Fibroblast of peridontal ligament (primary cell): ENCODE measurements at regions not wholly inside any gene's neighbourhood (a gene's known extent, or its start where the extent isn't known, plus 50 kb on each side); places are given as distances from the start of the nearest gene placed in this dataset.
"Not testable (repeated sequence)": the region's sequence is repeated elsewhere in the genome, so short reads cannot be mapped to it uniquely, and the experiment has no call there.

Experiments
- DNase-seq: peaks from one replicate; pipeline ENCODE4 v3.0.0-alpha.2; 2010; ENCODE audit errors: extremely low read depth

GRCh38 chr3:65039754-65040210, 352.0 kb upstream of the ADAMTS9 start:
- no peak for DNase-seq

DNA sequence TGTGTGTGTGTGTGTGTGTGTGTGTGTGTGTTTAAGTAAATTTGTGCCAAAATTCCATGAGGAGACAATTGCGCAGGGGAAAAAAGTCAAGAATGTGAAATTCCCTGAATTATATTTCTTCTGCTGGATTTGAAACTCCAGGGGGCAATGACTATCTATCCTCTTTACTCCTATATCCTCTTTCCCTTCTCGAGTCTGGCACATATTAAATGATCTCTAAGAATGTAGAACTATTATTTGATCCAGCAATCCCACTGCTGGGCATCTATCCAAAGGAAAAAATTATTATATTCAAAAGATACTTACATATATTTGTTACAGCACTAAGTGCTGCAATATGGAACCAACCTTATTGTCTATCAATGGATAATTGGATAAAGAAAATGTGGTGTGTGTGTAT, 350.1 kb upstream of the ADAMTS9 start:
- DNase-seq: no peak

DNA sequence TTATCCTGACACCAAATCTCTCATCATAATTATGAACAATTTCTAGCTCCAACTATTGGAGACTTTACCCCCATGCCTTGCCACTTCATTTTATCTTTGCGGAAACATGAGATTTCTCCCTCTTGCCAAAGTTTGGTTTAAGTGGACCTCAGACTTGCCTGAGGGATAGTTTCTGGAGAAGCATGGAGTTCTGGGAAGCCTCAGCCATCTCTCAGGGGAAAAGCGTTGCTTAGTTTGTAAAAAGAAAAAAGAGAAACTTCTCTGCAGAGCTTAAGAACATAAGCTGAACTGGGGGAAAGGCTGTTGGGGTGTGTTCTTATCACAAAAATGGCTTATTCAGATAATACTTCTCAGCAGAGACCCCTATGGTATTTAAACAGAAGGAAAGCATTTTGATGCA, 347.4 kb upstream of the ADAMTS9 start:
- peak; percentile 59 for DNase-seq

DNA sequence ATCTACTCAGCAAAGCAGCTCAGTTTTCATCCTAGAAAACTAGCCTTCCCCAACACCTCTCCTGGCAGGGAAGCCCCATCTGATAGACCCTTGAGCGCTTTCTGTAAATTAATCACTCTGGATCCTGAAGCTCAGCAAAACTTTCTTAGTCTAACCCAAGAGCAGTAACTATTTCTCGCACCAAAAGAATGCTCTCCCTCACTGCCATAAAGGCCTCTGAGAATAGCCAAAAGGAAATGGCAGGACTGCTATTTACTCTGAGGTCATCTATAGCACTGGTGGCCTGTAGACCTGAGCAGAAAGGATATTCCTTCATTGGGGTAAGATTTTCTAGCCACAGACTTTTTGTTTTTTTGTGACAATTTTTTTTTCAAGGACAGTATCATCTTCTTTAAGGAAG, 345.8 kb upstream of the ADAMTS9 start:
- no peak for DNase-seq

GRCh38 chr3:65030847-65031463, 343.2 kb upstream of the ADAMTS9 start:
- peak; percentile 31 for DNase-seq

DNA sequence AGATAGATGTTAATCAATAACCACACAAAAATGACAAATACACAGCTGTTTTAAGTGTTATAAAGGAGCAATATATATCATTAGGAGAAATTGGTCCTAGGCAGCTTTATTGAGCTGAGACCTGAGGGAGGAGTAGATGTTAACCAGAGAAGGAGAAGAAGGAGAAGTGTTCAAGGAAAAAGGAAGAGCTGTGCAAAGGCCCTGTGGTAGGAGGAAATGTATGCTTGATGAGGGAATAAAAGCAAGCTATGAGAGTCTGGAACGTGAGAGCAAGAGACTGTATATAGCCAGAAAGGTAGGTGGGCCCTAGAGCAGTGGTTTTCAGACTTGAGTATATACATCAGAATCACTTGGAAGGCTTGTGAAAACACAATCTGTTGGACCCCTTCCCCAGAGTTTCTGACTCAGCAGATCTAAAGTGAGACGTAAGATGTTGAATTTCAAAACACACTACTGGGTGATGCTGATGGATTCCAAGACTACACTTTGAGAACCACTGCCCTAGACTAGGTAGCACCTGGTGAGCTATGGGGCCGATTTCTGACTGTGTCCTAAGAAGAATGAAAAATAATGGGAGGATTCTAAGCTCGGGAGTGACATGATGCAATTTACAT, 342.3 kb upstream of the ADAMTS9 start:
- DNase-seq: no peak

- DNase-seq: no peak
Observed at GRCh38 chr3:65029130-65029529, 341.3 kb upstream of the ADAMTS9 start.

DNA sequence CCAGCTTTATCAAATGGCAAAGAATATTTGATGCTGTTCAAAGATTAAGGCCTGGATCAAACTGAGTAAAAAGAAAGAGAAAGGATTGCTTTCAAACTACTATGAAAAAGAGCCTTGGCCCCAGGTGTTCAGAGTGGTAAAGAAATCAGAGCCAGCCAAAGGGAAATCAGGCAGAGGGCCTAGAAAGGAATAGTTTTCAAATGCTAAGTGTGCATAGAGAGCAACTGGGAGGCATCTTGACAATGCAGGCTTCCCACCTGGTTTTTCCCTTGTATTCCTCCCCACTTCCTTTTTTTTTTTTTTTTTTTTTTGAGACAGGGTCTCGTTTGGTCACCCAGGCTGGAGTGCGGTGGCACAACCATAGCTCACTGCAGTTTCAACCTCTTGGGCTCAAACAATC, 340.2 kb upstream of the ADAMTS9 start:
- DNase-seq: no peak

- no peak for DNase-seq
Observed at GRCh38 chr3:65027335-65027734, 339.5 kb upstream of the ADAMTS9 start.

DNA sequence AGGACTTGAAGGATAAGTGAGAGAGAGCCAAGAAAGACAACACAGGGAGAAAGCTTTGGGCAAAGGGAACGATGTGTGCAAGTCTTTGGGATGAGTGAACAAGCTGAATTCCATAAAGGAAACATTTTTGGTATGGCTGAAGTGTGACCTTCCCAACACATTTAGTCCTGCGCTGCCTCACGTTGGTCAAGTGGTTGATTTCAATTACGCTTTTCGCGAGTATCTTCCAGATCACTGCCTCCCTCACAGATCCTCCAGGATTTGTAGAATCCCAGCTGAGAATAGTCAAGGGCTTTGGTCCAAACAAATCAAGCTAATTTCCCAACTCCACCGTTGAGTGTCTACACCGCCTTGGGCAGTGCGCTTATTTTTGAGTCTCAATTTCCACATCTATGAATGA, 338.4 kb upstream of the ADAMTS9 start:
- DNase-seq: no peak

DNA sequence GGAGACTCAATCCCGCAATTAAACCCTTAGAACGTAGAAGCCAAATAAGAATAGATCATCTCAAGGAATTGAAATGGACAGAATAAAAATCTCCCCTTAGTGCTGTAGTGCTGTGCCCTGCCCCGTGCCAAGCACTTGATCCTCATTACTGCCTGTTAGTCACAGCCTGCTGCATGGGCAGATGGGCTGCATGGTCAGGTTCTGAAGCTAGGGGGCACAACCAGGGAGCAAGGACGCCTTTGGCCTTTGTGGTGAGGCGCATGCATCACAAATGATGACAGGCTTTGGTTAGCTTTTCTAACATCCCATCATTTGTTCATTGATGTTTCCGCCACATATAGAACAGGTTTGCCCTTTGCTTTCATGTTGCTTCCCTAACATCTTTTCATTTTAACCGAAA, 336.3 kb upstream of the ADAMTS9 start:
- DNase-seq: no peak

DNA sequence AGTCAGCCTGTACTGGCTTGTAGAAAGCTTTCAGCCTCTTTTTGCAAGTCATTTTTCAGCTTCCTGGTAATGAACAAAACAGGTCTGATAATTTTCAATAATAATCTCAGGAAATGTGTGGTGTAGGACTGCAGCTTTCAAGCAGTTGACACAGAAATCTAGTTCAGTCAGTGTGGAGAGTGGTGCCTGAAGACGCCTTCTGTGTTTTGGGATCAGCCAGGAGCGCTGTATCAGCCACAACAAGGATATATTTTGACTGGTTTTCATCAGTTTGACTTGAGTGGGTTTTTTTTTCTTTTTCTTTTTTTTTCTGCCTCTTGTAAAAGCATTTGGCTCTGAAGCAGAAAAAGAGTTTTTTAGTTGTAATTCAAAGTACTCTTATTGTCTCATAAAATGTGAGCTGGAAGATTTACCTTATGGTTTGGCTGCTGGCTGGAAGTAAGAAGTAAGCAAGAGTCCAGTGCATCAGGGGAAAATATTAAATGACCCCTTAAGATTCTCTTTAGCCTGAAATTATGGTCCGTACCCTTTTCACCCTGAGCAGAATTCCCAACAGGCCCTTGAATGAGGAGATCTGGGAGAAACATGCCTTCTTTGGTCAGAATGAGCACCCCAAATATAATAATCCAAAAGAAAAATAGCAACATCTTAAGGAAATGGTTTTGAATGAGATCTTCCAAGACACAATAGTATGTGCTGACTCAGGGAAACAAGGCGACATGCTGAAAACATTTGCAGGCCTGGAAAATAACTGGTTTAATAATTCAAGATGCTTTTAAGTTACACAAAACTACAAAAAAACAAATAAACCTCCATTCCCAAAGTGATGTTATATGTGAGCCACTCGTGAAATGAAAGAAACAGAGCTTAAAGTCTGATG, 332.7 kb upstream of the ADAMTS9 start:
- no peak for DNase-seq

DNA sequence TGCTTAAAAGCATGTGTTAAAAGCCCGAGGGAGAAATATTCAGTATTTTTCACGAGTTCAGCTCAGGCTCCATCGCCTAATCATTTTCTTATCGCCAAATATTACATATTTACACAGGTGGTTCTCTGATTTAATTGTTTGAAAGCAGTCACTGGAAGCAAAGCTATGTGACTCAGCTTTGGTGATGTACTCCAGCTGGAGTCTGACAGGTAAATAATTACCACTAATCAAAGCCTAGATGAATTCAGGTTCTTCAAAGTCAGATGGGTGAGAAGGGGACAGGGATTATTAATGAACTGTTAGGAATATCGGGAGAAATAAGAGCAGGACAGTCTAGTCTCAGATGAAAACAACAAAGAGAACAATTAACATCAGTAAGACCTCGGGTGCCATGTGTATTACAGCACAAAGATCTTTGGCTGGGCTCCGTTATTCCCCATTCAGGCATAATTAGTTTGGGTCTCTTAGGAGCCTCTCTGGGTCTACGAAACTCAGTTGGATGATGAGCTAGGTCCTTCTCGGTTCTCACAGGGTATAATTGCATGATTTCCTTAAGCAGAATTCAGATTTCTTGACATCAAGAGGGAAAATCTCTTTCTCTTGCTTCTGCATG, 331.7 kb upstream of the ADAMTS9 start:
- DNase-seq: no peak

- DNase-seq: no peak
Observed at GRCh38 chr3:65018801-65019200, 331.0 kb upstream of the ADAMTS9 start.

GRCh38 chr3:65017359-65017758, 329.6 kb upstream of the ADAMTS9 start:
- DNase-seq: no peak

GRCh38 chr3:65015711-65016110, 327.9 kb upstream of the ADAMTS9 start:
- DNase-seq: no peak

- no peak for DNase-seq
Observed at GRCh38 chr3:65013053-65013452, 325.3 kb upstream of the ADAMTS9 start.

GRCh38 chr3:65006300-65006739, 318.5 kb upstream of the ADAMTS9 start:
- DNase-seq: peak; percentile 77

DNA sequence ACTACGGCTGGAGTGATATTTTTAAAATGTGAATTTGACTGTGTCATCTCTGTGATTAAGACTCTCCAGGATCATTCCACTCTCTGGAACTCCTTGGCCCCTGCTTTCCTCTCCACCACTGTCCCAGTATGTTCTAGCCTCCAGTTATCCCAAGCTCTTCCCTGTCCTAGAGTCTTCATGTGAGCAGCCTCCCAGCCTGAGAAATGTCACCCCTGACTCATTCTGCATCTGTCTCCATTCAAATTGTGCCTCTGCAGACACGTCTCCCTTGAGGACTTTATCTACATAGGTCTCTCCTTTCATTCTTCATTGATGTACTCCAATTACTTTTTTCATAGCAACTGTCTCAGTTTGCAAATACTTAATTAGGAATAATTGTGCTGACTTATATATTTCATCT, 317.7 kb upstream of the ADAMTS9 start:
- DNase-seq: peak; percentile 32

DNA sequence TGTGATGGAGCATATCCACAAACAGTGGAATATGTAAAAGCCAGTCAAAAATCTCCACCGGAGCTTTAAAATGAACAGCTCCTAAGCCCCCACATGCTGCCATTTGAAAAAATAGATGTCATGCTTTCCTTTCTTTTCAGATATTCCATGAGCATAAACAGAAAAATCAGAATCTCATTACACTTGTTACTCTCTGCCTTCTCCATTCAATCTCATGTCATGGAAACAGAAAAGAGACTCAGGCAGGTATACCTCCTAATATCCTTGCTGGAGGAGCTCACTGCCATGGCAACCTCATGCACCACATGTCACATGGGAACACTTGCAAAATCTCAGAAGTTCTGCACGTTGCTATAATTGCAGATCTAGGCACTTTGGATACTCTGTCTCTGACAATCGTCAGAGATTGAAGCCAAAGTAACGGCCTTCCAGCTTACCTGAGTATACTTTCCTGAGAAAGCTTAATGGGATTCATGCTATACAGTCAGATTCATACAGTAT, 317.0 kb upstream of the ADAMTS9 start:
- no peak for DNase-seq

DNA sequence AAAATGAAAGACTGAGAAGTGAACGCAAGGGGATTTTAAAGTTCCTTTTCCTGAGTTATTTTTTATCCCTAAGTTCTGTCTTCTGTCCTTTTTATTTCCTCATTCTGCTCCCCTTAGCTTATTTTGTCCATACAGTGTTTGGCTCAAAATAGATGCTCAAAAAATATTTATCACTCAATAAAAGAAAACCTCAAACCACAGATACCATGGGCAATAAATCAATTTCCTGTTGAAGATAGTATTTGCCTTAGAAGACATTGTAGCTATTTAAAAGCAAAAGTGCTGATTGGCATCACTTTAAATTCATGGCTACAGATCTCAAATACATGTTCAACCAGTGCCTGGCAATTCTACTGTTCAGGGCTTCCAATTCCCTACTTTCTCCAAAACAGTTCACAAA, 316.5 kb upstream of the ADAMTS9 start:
- no peak for DNase-seq

GRCh38 chr3:65001119-65001518, 313.3 kb upstream of the ADAMTS9 start:
- DNase-seq: not testable (repeated sequence)
